Suprapubic skin (tissue), 4 donors: ENCODE measurements at regions not wholly inside any gene's neighbourhood (a gene's known extent, or its start where the extent isn't known, plus 50 kb on each side); places are given as distances from the start of the nearest gene placed in this dataset.

Experiments
- DNase-seq, 2 donors: peaks; one replicate each; pipeline ENCODE4 v3.0.0-alpha.2; 2019; ENCODE audit warnings: low spot score in 2 of 2
- H3K27ac ChIP-seq: fragments of 200-600 bp; sonication (generic); one replicate; pipeline ENCODE4 v1.5.1; 2019
- H3K27me3 ChIP-seq: fragments of 200-600 bp; sonication (generic); one replicate; pipeline ENCODE4 v1.5.1; 2019
- H3K36me3 ChIP-seq: fragments of 200-600 bp; sonication (generic); one replicate; pipeline ENCODE4 v1.5.1; 2019
- H3K4me1 ChIP-seq: fragments of 200-600 bp; sonication (generic); one replicate; pipeline ENCODE4 v1.5.1; 2019
- H3K4me3 ChIP-seq: fragments of 200-600 bp; sonication (generic); one replicate; pipeline ENCODE4 v1.5.1; 2019; ENCODE audit warnings: mild to moderate bottlenecking
- H3K9me3 ChIP-seq: fragments of 200-600 bp; sonication (generic); one replicate; pipeline ENCODE4 v1.5.1; 2019
- CTCF ChIP-seq, 2 donors: fragments of 200-600 bp in 1 of 2; fragments of 450-650 bp in 1 of 2; sonication (generic) in 1 of 2; IDR thresholded peaks; one replicate each; pipeline ENCODE4 v1.5.1; 2016 to 2019; ENCODE audit warnings: antibody characterized with exemption in 2 of 2, mild to moderate bottlenecking in 1 of 2, moderate library complexity in 1 of 2
- EP300 ChIP-seq: sonication (generic); formaldehyde crosslinking; IDR thresholded peaks from one replicate; pipeline ENCODE4 v1.6.1; 2017; ENCODE audit warnings: antibody characterized with exemption
- POLR2A ChIP-seq, 2 donors: fragments of 450-650 bp; IDR thresholded peaks; one replicate each; pipeline ENCODE4 v1.6.1; 2017; ENCODE audit warnings: antibody characterized with exemption in 2 of 2, mild to moderate bottlenecking in 2 of 2, moderate library complexity in 2 of 2
- POLR2AphosphoS5 ChIP-seq, 3 donors: sonication (generic); formaldehyde crosslinking; IDR thresholded peaks; one replicate each; pipeline ENCODE4 v1.6.1; 2017; ENCODE audit warnings: antibody characterized with exemption in 3 of 3
- WGBS: methylation state at CpG from one replicate; pipeline ENCODE4 v1.1.5; 2018; 5-methylcytosine and 5-hydroxymethylcytosine counted together

DNA sequence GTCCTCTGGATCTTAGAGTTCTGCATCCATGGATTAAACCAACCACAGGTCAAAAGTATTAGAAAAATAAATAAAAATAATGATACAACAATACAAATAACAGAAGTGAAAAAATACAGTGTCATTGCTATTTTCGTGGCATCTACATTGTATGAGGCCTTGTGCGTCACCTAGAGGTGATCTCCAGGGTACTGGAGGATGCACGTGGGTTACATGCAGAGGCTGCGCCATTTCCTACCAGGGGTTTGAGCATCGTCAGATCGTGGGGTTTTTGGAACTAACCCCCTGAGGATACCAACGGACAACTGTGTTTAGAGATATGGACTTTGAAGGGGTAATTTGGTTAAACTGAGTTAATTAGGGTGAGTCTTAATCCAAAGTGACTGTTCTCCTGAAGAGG lies 224.7 kb downstream of the ENGASE start:
- Histone ChIP-seq H3K27ac (no peak overlapping the region), H3K9me3 (no peaks in the 10 kb centered on the region), H3K36me3 (no peaks in the 10 kb centered on the region), H3K4me1 (no peaks in the 10 kb centered on the region), H3K27me3 (peaks cover 79% of the 10 kb centered on the region), H3K4me3 (no peak overlapping the region)
- TF ChIP-seq EP300 (no peak), POLR2AphosphoS5 (IDR thresholded peaks at IDR 0.05) (no peak), POLR2A (IDR thresholded peaks at IDR 0.05) (no peak), CTCF (IDR thresholded peaks at IDR 0.05) (no peak)
- WGBS, result 76% methylated on average over 7 of the region's 7 CpGs
- DNase-seq, result no peak

DNA sequence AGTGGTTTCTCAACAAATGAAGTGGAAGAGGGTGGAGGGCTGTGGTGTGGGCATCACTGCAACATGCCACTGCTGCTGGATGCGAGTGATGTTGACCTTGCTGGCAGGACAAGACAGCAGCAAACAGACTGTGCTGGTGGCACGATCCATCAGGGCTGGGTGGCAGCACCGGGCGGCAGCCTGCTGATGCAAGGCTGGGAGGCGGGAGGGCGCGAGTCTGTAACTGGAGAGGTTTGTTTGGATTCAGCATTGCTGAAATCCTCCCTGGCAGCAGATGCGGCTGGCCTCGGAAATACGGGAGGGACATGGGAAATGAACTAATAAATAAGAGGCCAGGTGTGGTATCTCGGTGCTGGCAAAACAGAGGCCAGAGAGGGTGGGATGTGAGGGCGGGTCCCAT lies 224.2 kb downstream of the ENGASE start:
- no peaks in the 10 kb centered on the region for H3K4me1 ChIP-seq

DNA sequence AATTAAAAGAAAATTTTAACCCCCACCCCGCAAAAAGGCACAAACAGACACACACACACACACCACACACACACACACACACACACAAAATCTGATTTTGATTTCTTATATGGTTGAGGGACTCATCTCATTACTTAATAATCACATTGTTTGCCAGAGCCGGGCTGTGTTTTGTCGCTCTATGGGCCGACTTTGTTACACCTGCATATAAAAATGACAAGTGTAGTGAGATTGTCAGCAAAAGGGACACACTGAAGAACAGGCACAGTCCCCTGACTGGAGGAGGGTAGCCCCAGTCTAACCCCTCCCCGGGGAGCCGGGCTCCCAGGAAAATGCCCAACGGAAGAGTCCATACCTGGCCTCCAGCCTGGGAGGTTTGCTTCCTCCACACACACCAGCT lies 221.6 kb downstream of the ENGASE start:
- H3K4me3 ChIP-seq, result no peak overlapping the region
- peaks cover 66% of the 10 kb centered on the region for H3K27me3 ChIP-seq
- TF ChIP-seq POLR2AphosphoS5 (IDR thresholded peaks at IDR 0.05) (no peak), CTCF (IDR thresholded peaks at IDR 0.05) (no peak), POLR2A (IDR thresholded peaks at IDR 0.05) (no peak), EP300 (no peak)

More for the DNA sequence above, 224.2 kb downstream of the ENGASE start:
- Histone ChIP-seq H3K9me3 (no peaks in the 10 kb centered on the region), H3K36me3 (no peaks in the 10 kb centered on the region), H3K4me3 (no peak overlapping the region), H3K27ac (no peak overlapping the region), H3K27me3 (peaks cover 77% of the 10 kb centered on the region)
- no peak for DNase-seq
- WGBS, result 67% methylated on average over 12 of the region's 12 CpGs
- TF ChIP-seq POLR2AphosphoS5 (IDR thresholded peaks at IDR 0.05) (no peak), POLR2A (IDR thresholded peaks at IDR 0.05) (no peak), CTCF (IDR thresholded peaks at IDR 0.05) (no peak), EP300 (no peak)

GRCh38 chr17:79295307-79295706 lies 220.7 kb downstream of the ENGASE start:
- Histone ChIP-seq H3K27me3 (peaks cover 69% of the 10 kb centered on the region), H3K4me3 (no peak overlapping the region), H3K4me1 (no peaks in the 10 kb centered on the region), H3K9me3 (no peaks in the 10 kb centered on the region), H3K27ac (no peak overlapping the region), H3K36me3 (no peaks in the 10 kb centered on the region)
- TF ChIP-seq EP300 (no peak), POLR2A (IDR thresholded peaks at IDR 0.05) (no peak), CTCF (IDR thresholded peaks at IDR 0.05) (no peak), POLR2AphosphoS5 (IDR thresholded peaks at IDR 0.05) (no peak)
- no peak for DNase-seq
- WGBS, result 63% methylated on average over 6 of the region's 6 CpGs

More for the DNA sequence above, 221.6 kb downstream of the ENGASE start:
- H3K36me3 ChIP-seq, result no peaks in the 10 kb centered on the region
- no peaks in the 10 kb centered on the region for H3K9me3 ChIP-seq
- H3K4me1 ChIP-seq, result no peaks in the 10 kb centered on the region
- 80% methylated on average over 7 of the region's 7 CpGs for WGBS
- H3K27ac ChIP-seq, result no peak overlapping the region
- no peak for DNase-seq

DNA sequence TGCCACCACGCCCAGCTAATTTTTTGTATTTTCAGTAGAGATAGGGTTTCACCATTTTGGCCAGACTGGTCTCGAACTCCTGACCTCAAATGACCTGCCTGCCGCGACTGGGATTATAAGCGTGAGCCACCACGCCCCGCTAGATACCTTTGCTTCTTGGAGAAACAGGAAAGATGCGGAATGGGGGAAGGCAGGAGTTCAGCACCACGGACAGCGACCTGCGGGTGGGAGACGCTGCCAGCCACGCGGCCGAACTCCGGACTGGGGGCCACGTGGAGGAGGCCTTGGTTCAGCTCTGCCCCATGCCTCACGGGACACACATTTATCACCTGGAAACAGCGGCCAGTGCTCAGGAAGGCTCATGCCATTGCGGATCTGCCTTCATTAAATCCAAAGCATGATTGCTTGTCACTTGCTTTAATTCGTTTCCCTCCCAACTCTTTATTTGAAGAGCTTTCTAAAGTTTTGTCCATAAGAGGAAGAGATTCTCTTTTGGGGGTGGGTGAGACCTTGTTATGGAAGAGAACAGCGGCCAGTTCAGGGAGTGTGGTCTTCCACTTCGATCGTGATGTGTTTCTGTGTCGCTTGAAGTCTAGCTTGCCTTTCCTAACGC lies 219.9 kb downstream of the ENGASE start:
- Histone ChIP-seq H3K27me3 (peaks cover 69% of the 10 kb centered on the region), H3K4me1 (no peaks in the 10 kb centered on the region)
- TF ChIP-seq POLR2A (IDR thresholded peaks at IDR 0.05) (no peak), CTCF (IDR thresholded peaks at IDR 0.05) (no peak), EP300 (no peak), POLR2AphosphoS5 (IDR thresholded peaks at IDR 0.05) (no peak)

More for the DNA sequence above, 219.9 kb downstream of the ENGASE start:
- no peak overlapping the region for H3K27ac ChIP-seq
- no peaks in the 10 kb centered on the region for H3K9me3 ChIP-seq
- WGBS, result 32% methylated on average over 20 of the region's 26 CpGs
- no peaks in the 10 kb centered on the region for H3K36me3 ChIP-seq
- no peak for DNase-seq
- no peak overlapping the region for H3K4me3 ChIP-seq
